GM18505 (cell line): ENCODE measurements at regions not wholly inside any gene's neighbourhood (a gene's known extent, or its start where the extent isn't known, plus 50 kb on each side); places are given as distances from the start of the nearest gene placed in this dataset.

Experiments used
- ATAC-seq: cut with Tn5 transposase; IDR thresholded peaks from one replicate; pipeline ENCODE4 v1.9.1; 2021; ENCODE audit not compliant: unreplicated experiment
- POLR2A ChIP-seq: IDR thresholded peaks from 4 replicates; pipeline ENCODE4 v1.6.1; 2011; ENCODE audit warnings: borderline replicate concordance; ENCODE audit not compliant: insufficient read depth, insufficient read length; ENCODE audit errors: extremely low read depth

GRCh38 chr13:112248862-112249592 is 127.1 kb upstream of the SPACA7 start:
- no peak for ATAC-seq
- TF ChIP-seq POLR2A, result no peak

GRCh38 chr13:112249644-112250610 is 126.2 kb upstream of the SPACA7 start:
- no peak for ATAC-seq
- no peak for TF ChIP-seq POLR2A

DNA sequence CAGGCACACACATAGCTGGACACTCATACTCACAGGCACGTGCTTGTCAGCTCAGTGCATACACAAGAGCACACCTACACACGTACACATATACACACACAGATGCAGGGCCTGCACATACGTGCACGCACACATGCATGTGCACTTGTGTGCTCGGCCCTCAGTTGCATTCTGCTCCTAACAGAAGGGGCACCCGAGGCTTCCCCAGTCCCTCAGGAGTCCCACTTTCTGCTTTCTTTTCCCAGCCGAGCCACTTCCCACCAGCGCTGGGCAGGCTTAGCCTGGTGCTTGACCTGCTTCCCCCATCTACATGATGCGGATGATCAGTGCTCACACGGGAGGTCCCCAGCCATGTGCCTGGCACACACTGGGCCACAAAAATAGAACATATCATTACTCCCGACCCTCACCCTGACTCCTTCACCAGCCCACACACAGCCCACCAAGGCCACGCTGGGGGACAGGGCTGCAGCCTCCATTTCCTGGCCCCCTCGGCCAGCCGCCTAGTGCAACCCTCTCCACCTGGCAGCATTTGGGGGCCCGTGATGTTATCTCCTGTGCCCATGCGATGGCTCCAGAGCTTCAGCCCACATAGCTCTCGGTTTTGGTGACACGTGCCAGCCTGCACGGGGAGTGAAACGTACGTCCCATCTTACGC is 125.2 kb upstream of the SPACA7 start:
- no peak for TF ChIP-seq POLR2A
- no peak for ATAC-seq

GRCh38 chr13:112251930-112252585 is 124.1 kb upstream of the SPACA7 start:
- no peak for ATAC-seq
- TF ChIP-seq POLR2A, result no peak

DNA sequence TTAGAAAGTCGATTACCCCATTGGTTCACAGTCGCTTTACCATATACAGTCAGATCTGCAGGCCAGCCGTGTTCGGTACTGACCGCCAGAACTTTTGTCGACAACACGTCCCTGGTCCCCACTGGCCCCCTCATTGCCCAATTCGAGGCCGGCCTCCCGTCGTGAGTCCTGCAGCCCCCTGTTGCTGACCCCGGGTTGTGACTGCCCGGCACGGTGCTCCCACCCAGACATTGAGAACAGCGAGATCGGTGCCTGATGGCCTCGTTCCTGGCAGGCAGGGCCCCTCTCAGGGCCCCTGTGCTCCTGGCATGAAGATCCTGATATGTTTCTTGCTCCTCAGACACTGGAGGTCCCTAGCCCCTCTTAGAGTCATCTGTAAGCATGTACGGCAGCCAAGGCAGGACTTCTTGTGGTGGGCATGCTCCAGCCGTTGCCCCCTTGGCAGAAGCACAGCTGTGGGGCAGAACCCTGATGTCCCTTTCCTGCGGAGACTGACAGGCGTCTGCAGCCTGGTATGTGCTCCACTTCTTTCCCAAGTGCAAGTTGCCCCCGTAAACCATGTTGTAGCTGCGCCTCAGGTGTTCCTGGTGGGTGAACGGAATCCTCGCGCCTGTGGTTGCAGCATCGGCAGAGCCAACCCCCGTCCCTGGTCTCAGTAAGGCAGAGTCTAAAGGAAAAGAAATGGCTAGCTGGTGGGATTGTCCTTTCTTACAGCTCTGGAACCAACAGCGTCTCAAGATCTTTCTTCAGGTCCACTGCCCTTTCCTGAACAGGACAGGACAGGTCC is 123.2 kb upstream of the SPACA7 start:
- ATAC-seq, result no peak
- TF ChIP-seq POLR2A, result no peak

GRCh38 chr13:112253631-112254030 is 122.5 kb upstream of the SPACA7 start:
- no peak for TF ChIP-seq POLR2A
- no peak for ATAC-seq

GRCh38 chr13:112254061-112254818 is 121.9 kb upstream of the SPACA7 start:
- no peak for ATAC-seq
- no peak for TF ChIP-seq POLR2A

GRCh38 chr13:112254900-112255299 is 121.3 kb upstream of the SPACA7 start:
- no peak for TF ChIP-seq POLR2A
- no peak for ATAC-seq

- no peak for ATAC-seq
- TF ChIP-seq POLR2A, result no peak
Measured at GRCh38 chr13:112255550-112256120, 120.5 kb upstream of the SPACA7 start.

- TF ChIP-seq POLR2A, result no peak
- ATAC-seq, result no peak
Measured at GRCh38 chr13:112256716-112257494, 119.2 kb upstream of the SPACA7 start.

- no peak for ATAC-seq
- no peak for TF ChIP-seq POLR2A
Measured at GRCh38 chr13:112259511-112259910, 116.6 kb upstream of the SPACA7 start.
